IMR-90 (cell line): ENCODE measurements at regions not wholly inside any gene's neighbourhood (a gene's known extent, or its start where the extent isn't known, plus 50 kb on each side); places are given as distances from the start of the nearest gene placed in this dataset.
A peak's percentile ranks its signal among the peaks of the same experiment; 100 is the strongest.

Experiments
- ATAC-seq: fragments of 200-7000 bp; cut with Tn5 transposase; 2 replicates; pipeline ENCODE4 v1.9.1; 2020; ENCODE audit warnings: low read depth, mild to moderate bottlenecking, moderate library complexity
- BruUV-seq: library from RNA; stranded (reverse); fragments of 400-500 nt; replicated peaks from 2 replicates; lab custom pipeline; 2021; lab: Mats Ljungman, UMichigan
- CTCF ChIA-PET: fragments of 300-600 bp; formaldehyde crosslinking; extraction: SDS; loops from one replicate; lab custom pipeline; 2021; ENCODE audit warnings: antibody characterized with exemption; lab: Yijun Ruan, JAX
- POLR2A ChIA-PET: fragments of 300-600 bp; sonication (Branson Sonifier 250); formaldehyde crosslinking; loops from one replicate; lab custom pipeline; 2022; ENCODE audit warnings: antibody characterized with exemption; ENCODE audit not compliant: unreplicated experiment; lab: Charles Lee
- DNase-seq: peaks from one replicate; pipeline ENCODE4 v3.0.0; 2013
- H2AFZ ChIP-seq: replicated peaks from 2 replicates; pipeline ENCODE3; 2013; ENCODE audit warnings: low read length, mild to moderate bottlenecking; ENCODE audit not compliant: poor library complexity
- H2AK5ac ChIP-seq: 2 replicates; pipeline ENCODE4 v1.6.1; 2013; ENCODE audit warnings: low read depth, low read length, inconsistent platforms
- H2AK9ac ChIP-seq: replicated peaks from 2 replicates; pipeline ENCODE3; 2013; ENCODE audit warnings: mild to moderate bottlenecking, low read depth, low read length, moderate library complexity; ENCODE audit not compliant: poor library complexity
- H2BK120ac ChIP-seq: 2 replicates; pipeline ENCODE4 v1.6.1; 2013; ENCODE audit warnings: low read depth, low read length, inconsistent platforms
- H2BK15ac ChIP-seq: 3 replicates; pipeline ENCODE4 v1.6.1; 2013; ENCODE audit warnings: low read depth, low read length, inconsistent platforms
- H2BK20ac ChIP-seq: 2 replicates; pipeline ENCODE4 v1.6.1; 2013; ENCODE audit warnings: low read depth, mild to moderate bottlenecking, inconsistent platforms, low read length, moderate library complexity
- H2BK5ac ChIP-seq: 2 replicates; pipeline ENCODE4 v1.6.1; 2013; ENCODE audit warnings: mild to moderate bottlenecking, low read depth, low read length, inconsistent platforms; ENCODE audit not compliant: poor library complexity, severe bottlenecking
- H3K14ac ChIP-seq: replicated peaks from 2 replicates; pipeline ENCODE4 v1.6.1; 2013; ENCODE audit warnings: low read depth, low read length, inconsistent platforms
- H3K18ac ChIP-seq: 2 replicates; pipeline ENCODE4 v1.6.1; 2013; ENCODE audit warnings: low read depth, low read length, control low read depth
- H3K23ac ChIP-seq: 2 replicates; pipeline ENCODE4 v1.6.1; 2013; ENCODE audit warnings: low read depth, low read length, inconsistent platforms
- H3K27ac ChIP-seq: 2 replicates; pipeline ENCODE4 v1.5.1; 2013; ENCODE audit warnings: mild to moderate bottlenecking, control low read depth, low read length; ENCODE audit not compliant: insufficient read depth
- H3K27me3 ChIP-seq: 2 replicates; pipeline ENCODE4 v1.6.1; 2013; ENCODE audit warnings: low read length; ENCODE audit not compliant: control insufficient read depth, insufficient read depth
- H3K36me3 ChIP-seq: 2 replicates; pipeline ENCODE4 v1.6.1; 2013; ENCODE audit warnings: low read length, mixed read lengths; ENCODE audit not compliant: control insufficient read depth, insufficient read depth
- H3K4ac ChIP-seq: 2 replicates; pipeline ENCODE4 v1.6.1; 2013; ENCODE audit warnings: low read depth, low read length, inconsistent platforms
- H3K4me1 ChIP-seq: 2 replicates; pipeline ENCODE4 v1.6.1; 2013; ENCODE audit warnings: low read length, mixed read lengths; ENCODE audit not compliant: control insufficient read depth, insufficient read depth
- H3K4me2 ChIP-seq: 2 replicates; pipeline ENCODE4 v1.6.1; 2013; ENCODE audit warnings: low read depth, mild to moderate bottlenecking, control low read depth, low read length, moderate library complexity
- H3K4me3 ChIP-seq: 2 replicates; pipeline ENCODE4 v1.5.1; 2013; ENCODE audit warnings: low read depth, mild to moderate bottlenecking, control low read depth, low read length, moderate library complexity; ENCODE audit not compliant: insufficient read depth
- H3K56ac ChIP-seq: 2 replicates; pipeline ENCODE4 v1.6.1; 2013; ENCODE audit warnings: low read length, inconsistent platforms; ENCODE audit not compliant: insufficient read depth; ENCODE audit errors: extremely low read depth
- H3K79me1 ChIP-seq, 2 experiments: 2 replicates each; pipeline ENCODE4 v1.6.1; 2013; ENCODE audit warnings: low read length in 2 of 2, inconsistent platforms in 1 of 2, low read depth in 1 of 2
- H3K9ac ChIP-seq: 2 replicates; pipeline ENCODE4 v1.6.1; 2013; ENCODE audit warnings: low read depth, low read length, control low read depth
- H3K9me1 ChIP-seq: 2 replicates; pipeline ENCODE4 v1.6.1; 2013; ENCODE audit warnings: low read length, inconsistent platforms; ENCODE audit not compliant: insufficient read depth
- H3K9me3 ChIP-seq: 2 replicates; pipeline ENCODE4 v1.6.1; 2013; ENCODE audit warnings: low read length; ENCODE audit not compliant: control insufficient read depth, insufficient read depth
- H4K20me1 ChIP-seq: 2 replicates; pipeline ENCODE4 v1.6.1; 2013; ENCODE audit warnings: low read length, inconsistent platforms; ENCODE audit not compliant: insufficient read depth
- H4K5ac ChIP-seq: 2 replicates; pipeline ENCODE4 v1.6.1; 2013; ENCODE audit warnings: mild to moderate bottlenecking, low read depth, low read length, control low read depth
- H4K8ac ChIP-seq, 2 experiments: 2 replicates each; pipeline ENCODE4 v1.6.1; 2013; ENCODE audit warnings: low read depth in 2 of 2, low read length in 2 of 2, control low read depth in 1 of 2, inconsistent platforms in 1 of 2
- H4K91ac ChIP-seq: 2 replicates; pipeline ENCODE4 v1.6.1; 2013; ENCODE audit warnings: low read depth, low read length, inconsistent platforms; ENCODE audit not compliant: insufficient read depth
- BHLHE40 ChIP-seq: fragments of 150-350 bp; IDR thresholded peaks from 2 replicates; pipeline ENCODE4 v1.6.1; 2016; ENCODE audit warnings: mild to moderate bottlenecking, low read depth, low read length
- CEBPB ChIP-seq: IDR thresholded peaks from 2 replicates; pipeline ENCODE4 v1.6.1; 2012; ENCODE audit warnings: low read depth, low read length, improper control_type of control experiment
- CHD1 ChIP-seq: IDR thresholded peaks from 2 replicates; pipeline ENCODE4 v1.6.1; 2012; ENCODE audit warnings: low read depth, low read length, improper control_type of control experiment
- CTCF ChIP-seq: conservative IDR thresholded peaks from 2 replicates; pipeline ENCODE4 v1.5.1; 2012; ENCODE audit warnings: mild to moderate bottlenecking, low read depth, low read length, improper control_type of control experiment
- MAFK ChIP-seq: IDR thresholded peaks from 2 replicates; pipeline ENCODE4 v1.6.1; 2012; ENCODE audit warnings: low read depth, low read length, improper control_type of control experiment
- MAZ ChIP-seq: IDR thresholded peaks from 2 replicates; pipeline ENCODE4 v1.6.1; 2012; ENCODE audit warnings: low read depth, mild to moderate bottlenecking, low read length, improper control_type of control experiment, moderate library complexity, borderline replicate concordance
- MXI1 ChIP-seq: IDR thresholded peaks from 2 replicates; pipeline ENCODE4 v1.6.1; 2012; ENCODE audit warnings: low read depth, mild to moderate bottlenecking, low read length, moderate library complexity, borderline replicate concordance
- NFE2L2 ChIP-seq: fragments of 150-350 bp; IDR thresholded peaks from 2 replicates; pipeline ENCODE4 v1.6.1; 2016; ENCODE audit warnings: low read depth, mild to moderate bottlenecking, low read length
- RAD21 ChIP-seq: IDR thresholded peaks from 2 replicates; pipeline ENCODE4 v1.6.1; 2012; ENCODE audit warnings: low read length, improper control_type of control experiment
- RCOR1 ChIP-seq: IDR thresholded peaks from 2 replicates; pipeline ENCODE4 v1.6.1; 2012; ENCODE audit warnings: mild to moderate bottlenecking, low read length, improper control_type of control experiment; ENCODE audit not compliant: insufficient replicate concordance
- SMC3 ChIP-seq: fragments of 150-350 bp; IDR thresholded peaks from 2 replicates; pipeline ENCODE4 v1.6.1; 2016; ENCODE audit warnings: low read depth, mild to moderate bottlenecking, antibody characterized with exemption, low read length, moderate library complexity
- USF2 ChIP-seq: fragments of 150-350 bp; IDR thresholded peaks from 2 replicates; pipeline ENCODE4 v1.6.1; 2017; ENCODE audit warnings: mild to moderate bottlenecking, antibody characterized with exemption, low read length, low read depth
- WGBS, 2 experiments: methylation state at CpG; one replicate each; pipeline versions ENCODE4 v1.1.5 to v1.1.7; 2013; ENCODE audit warnings: missing lambda C conversion rate in 2 of 2; ENCODE audit not compliant: insufficient read length in 1 of 2; ENCODE audit errors: extremely low coverage in 2 of 2; 5-methylcytosine and 5-hydroxymethylcytosine counted together
- dilution Hi-C: fragments of 300-500 bp; cut with HindIII; formaldehyde crosslinking; loops from one replicate; pipeline ENCODE4 v1.14.3; 2018; ENCODE audit warnings: low sequenced_read_pairs; ENCODE audit not compliant: unreplicated experiment
- in situ Hi-C: fragments of 300-500 bp; cut with MboI; formaldehyde crosslinking; loops from 3 replicates; pipeline ENCODE4 v1.14.3; 2019; ENCODE audit warnings: low sequenced_read_pairs, inconsistent platforms, mixed read lengths
- intact Hi-C: fragments of 100-400 bp; cut with micrococcal nuclease; formaldehyde crosslinking; loops from 2 replicates; pipeline ENCODE4 v1.10.0; 2022

- H3K4me3 ChIP-seq, result no peak overlapping the region
- no TSS peak for BruUV-seq
- 0 out of 4 replicates have a peak overlapping the region, but pooled peaks of 1 of the 2 experiments have one; percentile 15 for H4K8ac ChIP-seq
- H4K91ac ChIP-seq, result peak overlapping the region; percentile 32; the same call in 1 of the 2 replicates
- no peak overlapping the region for H3K27ac ChIP-seq
- in situ Hi-C loops (no loop called here), intact Hi-C loops (no loop called here), dilution Hi-C loops (no loop called here)
- H3K36me3 ChIP-seq, result no peaks in the 10 kb centered on the region
- 78% methylated on average over 2 of the region's 2 CpGs; no CpG with 5 or more reads in 1 of the 2 experiments for WGBS, 2 experiments
- 0 out of 2 replicates have a peak overlapping the region, but pooled peaks have one; percentile 36 for H2AK5ac ChIP-seq
- no peak for TF ChIP-seq MAZ
- TF ChIP-seq NFE2L2, result no peak
- TF ChIP-seq CEBPB, result no peak
- TF ChIP-seq MXI1, result no peak
- no peak for TF ChIP-seq CHD1
- no peak for TF ChIP-seq BHLHE40
- no peak for TF ChIP-seq CTCF
- no peak for TF ChIP-seq RCOR1
- TF ChIP-seq USF2, result no peak
- no peak for TF ChIP-seq MAFK
- TF ChIP-seq SMC3, result no peak
- TF ChIP-seq RAD21, result no peak
- no peaks in the 10 kb centered on the region for H3K9me3 ChIP-seq
- no peak overlapping the region for H4K5ac ChIP-seq
- H2AK9ac ChIP-seq, result no peak overlapping the region
- H3K27me3 ChIP-seq, result no peaks in the 10 kb centered on the region
- ATAC-seq (no peak), DNase-seq (no peak)
- ChIA-PET CTCF (no interaction called here), POLR2A (no interaction called here)
- peak overlapping the region; percentile 13; the same call in 1 of the 3 replicates for H2BK15ac ChIP-seq
- 0 out of 2 replicates have a peak overlapping the region, but pooled peaks have one; percentile 52 for H3K4ac ChIP-seq
- H3K79me1 ChIP-seq, result no peaks in the 10 kb centered on the region
- H2AFZ ChIP-seq, result no peak overlapping the region
- no peak overlapping the region for H3K4me2 ChIP-seq
- no peaks in the 10 kb centered on the region for H4K20me1 ChIP-seq
- H3K18ac ChIP-seq, result no peak overlapping the region; the same call in 1 of the 2 replicates
- no peak overlapping the region for H2BK5ac ChIP-seq
- no peak overlapping the region for H3K9ac ChIP-seq
- H3K23ac ChIP-seq, result no peak overlapping the region
- no peaks in the 10 kb centered on the region for H3K9me1 ChIP-seq
- H2BK120ac ChIP-seq, result no peak overlapping the region
- H3K4me1 ChIP-seq, result peaks cover 5% of the 10 kb centered on the region; the same call in 1 of the 2 replicates
- no peak overlapping the region for H3K14ac ChIP-seq
- H2BK20ac ChIP-seq, result peak overlapping the region; percentile 10; the same call in 1 of the 2 replicates
- H3K56ac ChIP-seq, result peak overlapping the region; percentile 17; the same call in 1 of the 2 replicates
Observed at GRCh38 chr9:42396318-42396717, 212.9 kb downstream of the SPATA31A6 start.
